C4-2B (cell line): ENCODE measurements at regions not wholly inside any gene's neighbourhood (a gene's known extent, or its start where the extent isn't known, plus 50 kb on each side); places are given as distances from the start of the nearest gene placed in this dataset.

Experiments used
- H3K27ac ChIP-seq: fragments of 450-650 bp; 2 replicates; pipeline ENCODE4 v1.5.1; 2017
- CTCF ChIP-seq: fragments of 450-650 bp; conservative IDR thresholded peaks from 2 replicates; pipeline ENCODE4 v1.5.1; 2017; ENCODE audit warnings: mild to moderate bottlenecking
- ZFX ChIP-seq: fragments of 450-650 bp; IDR thresholded peaks from 2 replicates; pipeline ENCODE4 v1.6.1; 2017

- TF ChIP-seq ZFX, result no peak
- no peak for TF ChIP-seq CTCF
- no peak overlapping the region for H3K27ac ChIP-seq
These were observed 676.7 kb upstream of the POU3F3 start for GRCh38 chr2:104177179-104177578.

- TF ChIP-seq CTCF (no peak), ZFX (no peak)
- H3K27ac ChIP-seq, result no peak overlapping the region
These were observed 674.3 kb upstream of the POU3F3 start for GRCh38 chr2:104179644-104180043.

GRCh38 chr2:104200533-104201168, 653.3 kb upstream of the POU3F3 start:
- TF ChIP-seq ZFX, result no peak
- H3K27ac ChIP-seq, result no peak overlapping the region

GRCh38 chr2:104213758-104214157, 640.2 kb upstream of the POU3F3 start:
- no peak overlapping the region for H3K27ac ChIP-seq
- TF ChIP-seq CTCF (no peak), ZFX (no peak)

GRCh38 chr2:104215269-104216161, 638.4 kb upstream of the POU3F3 start:
- no peak for TF ChIP-seq CTCF
- no peak for TF ChIP-seq ZFX
- H3K27ac ChIP-seq, result no peak overlapping the region

- no peak overlapping the region for H3K27ac ChIP-seq
- TF ChIP-seq ZFX, result no peak
These were observed 620.3 kb upstream of the POU3F3 start for GRCh38 chr2:104233591-104233990.

GRCh38 chr2:104236491-104236890, 617.4 kb upstream of the POU3F3 start:
- no peak for TF ChIP-seq ZFX
- TF ChIP-seq CTCF, result no peak
- H3K27ac ChIP-seq, result no peak overlapping the region

GRCh38 chr2:104240984-104241383, 612.9 kb upstream of the POU3F3 start:
- TF ChIP-seq CTCF (no peak), ZFX (no peak)

More at GRCh38 chr2:104240984-104241383, 612.9 kb upstream of the POU3F3 start:
- no peak overlapping the region for H3K27ac ChIP-seq
